ENCODE measurements at regions not wholly inside any gene's neighbourhood (a gene's known extent, or its start where the extent isn't known, plus 50 kb on each side); places are given as distances from the start of the nearest gene placed in this dataset.
A peak's percentile ranks its signal among the peaks of the same experiment; 100 is the strongest.

DNA sequence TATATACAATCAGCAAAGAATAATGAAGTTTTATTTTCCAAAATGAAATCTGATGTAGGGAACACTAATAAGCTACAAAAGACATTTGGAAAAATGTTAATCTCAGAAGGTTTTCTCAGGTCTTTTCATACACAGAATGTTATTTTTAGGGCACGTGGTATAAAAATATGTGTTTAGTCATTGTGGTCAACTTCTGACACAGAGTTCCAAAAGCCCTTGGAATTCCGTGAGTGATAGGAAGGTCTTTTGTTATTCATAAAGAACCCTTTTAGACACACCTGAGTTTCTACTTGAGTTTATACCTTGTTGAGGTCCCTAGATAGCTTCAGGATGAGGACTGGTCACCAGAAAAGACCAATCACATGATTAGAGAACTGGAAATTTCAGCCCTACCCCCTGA, 277.6 kb upstream of the NCAM2 start:
- DNase-seq: no peak

DNA sequence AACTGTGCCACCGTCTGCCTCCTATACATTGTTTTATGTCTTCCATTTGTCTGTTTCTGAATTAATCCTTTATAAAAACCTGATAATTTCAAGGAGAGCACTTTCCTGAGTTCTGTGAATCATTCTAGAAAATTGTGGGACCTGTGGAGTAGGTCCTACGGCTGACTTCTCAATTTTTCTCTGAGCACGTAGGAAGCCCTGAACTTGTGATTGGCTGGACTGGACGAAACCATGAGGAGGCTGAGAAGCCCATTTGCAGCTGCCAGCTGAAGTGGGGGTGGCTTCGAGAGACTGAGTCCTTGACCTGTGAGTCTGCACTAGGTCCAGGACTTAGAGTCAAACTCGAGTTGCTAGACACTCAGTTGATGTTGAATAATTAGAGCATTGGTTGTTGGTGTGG, 277.1 kb upstream of the NCAM2 start:
- DNase-seq: no peak

DNA sequence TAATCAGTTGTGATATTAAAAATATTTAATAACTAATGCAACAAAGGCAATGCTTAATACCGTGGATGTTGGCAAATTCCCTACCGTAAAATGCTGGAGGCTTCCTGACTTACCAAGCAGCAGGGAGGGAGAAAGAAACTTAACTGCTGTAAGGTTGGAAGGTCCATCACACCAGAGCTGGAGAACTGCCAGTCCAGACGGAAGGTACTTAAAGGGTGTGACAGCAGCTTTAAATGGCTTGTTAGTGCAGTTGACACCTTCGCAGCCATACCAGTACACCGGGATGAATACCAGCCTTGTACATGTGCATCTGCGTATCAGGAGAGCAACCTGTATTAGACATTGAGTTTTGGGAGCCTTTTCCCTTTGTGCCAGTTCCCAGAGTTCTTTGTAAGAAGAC, 269.5 kb upstream of the NCAM2 start:
- DNase-seq: no peak

DNA sequence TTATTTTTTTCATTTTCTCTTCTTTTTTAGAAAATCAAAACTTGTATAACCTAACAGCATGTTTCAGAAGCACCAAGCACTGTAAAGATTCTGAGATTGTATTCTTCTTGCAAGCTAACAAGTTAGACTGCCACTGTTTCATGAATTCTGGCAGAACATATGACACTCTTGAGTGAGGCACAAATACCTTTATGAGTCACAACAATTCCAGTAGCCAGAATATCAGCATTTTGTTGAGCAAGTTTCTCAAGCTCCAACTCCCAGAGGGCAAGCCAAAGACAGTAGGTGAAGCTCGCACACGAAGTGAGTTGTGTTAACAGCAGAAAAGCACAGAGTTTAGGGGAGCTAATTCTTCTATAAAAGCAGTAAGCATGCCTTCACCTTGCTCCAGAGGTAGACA, 268.8 kb upstream of the NCAM2 start:
- DNase-seq: no peak

DNA sequence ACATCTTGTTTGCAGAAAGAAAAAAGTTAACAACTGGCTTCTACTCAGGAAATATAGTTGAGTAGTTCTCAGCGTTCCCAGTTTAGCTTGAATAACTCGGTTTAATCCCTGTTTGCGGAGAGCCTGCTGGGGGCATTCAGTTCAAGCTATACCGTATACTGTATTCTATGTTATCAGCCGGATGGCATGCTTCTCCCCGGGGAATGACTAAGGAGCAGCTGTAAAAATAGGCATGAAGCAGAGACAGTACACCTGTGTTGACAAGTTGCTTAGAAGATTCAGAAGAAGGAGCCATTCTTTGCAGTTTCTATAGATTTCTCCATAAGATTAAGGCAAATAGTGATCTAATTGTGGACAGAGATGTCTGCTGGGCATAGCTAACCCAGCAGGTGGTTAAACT, 267.8 kb upstream of the NCAM2 start:
- DNase-seq: no peak

DNA sequence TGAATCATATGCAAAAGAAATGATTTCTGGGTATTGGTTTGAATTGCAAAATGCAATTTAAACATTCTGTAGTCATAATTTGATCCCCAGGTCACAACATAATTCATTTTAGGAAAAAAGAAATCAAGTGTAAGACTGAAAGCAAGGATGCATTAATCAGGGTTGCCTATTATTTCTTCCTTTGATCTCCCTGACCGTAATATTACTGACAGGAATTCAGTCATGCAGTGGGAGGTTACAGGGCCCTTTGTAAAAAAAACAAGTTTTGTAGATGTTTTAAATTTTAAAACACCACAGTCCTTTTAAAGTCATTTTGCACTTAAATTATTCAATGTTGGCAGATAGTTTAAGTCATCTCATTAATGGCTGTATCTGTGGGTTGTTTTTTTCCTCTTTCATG, 263.0 kb upstream of the NCAM2 start:
- no peak for DNase-seq

DNA sequence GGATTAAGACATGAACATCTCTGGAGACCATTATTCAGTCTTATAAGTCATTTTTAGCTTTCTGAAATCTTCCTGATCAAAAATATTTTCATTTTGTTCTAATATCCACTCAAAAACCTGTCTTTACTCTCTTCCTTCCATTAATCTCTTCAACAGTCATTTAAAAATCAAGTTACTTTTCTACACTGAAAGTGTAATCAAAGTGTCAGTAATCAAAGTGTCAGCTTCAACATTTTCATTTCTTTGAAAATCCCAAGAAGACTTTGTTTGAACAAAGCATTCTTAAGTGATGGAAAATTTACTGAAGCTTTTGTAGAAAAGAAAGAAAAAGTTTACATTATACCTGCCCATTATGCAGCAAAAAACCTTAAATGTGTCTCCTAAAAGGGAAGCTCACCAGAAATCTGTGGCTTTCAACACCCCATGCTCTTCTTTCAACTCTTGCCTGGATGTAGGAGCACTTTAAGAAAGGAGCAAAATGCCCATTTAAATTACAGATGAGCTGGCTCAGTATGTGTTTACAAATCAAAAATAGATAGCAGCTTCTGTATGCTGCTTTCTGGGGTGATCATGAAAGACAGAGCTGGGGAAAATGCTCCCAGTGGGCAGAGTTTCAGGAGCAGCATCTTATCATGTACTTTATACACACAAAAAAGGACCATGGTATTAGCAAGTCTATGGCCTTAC, 260.8 kb upstream of the NCAM2 start:
- no peak for DNase-seq

DNA sequence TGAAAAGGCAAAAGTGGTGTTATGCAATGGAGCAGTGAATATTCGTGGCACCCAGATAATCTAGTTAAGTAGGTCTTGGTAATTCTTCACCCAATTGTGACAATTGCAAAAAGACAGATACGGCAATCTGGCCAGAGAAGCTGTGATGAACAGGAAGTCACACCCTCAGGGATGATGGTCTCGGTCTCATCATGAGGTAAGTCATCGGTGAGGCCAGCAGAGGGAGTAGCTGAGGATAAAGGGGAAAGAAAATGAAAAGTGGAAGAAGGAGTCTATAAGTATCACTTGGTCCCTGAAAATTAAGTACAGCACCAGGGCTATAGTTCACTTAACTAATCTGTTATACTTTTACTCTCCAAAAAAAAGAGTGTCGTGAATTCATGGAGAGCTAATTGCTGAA, 258.8 kb upstream of the NCAM2 start:
- no peak for DNase-seq

DNA sequence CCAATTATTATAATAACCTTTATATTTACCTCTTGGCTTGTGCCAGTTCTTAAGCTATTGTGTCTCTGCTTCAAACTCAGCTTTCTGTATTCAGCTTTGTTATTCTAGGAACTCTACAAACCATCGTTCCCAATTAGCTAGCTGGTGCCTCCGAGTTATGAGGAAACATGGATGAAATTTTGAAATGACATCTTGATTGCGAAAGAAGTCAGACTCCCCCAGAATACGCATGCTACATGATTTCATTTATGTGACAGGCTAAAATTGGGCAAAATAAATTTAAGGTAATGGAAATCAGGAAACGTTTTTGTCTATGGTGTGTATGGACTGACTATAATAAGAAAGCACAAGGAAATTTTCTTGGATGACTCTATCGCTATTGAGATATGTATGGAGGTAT, 256.8 kb upstream of the NCAM2 start:
- no peak for DNase-seq

DNA sequence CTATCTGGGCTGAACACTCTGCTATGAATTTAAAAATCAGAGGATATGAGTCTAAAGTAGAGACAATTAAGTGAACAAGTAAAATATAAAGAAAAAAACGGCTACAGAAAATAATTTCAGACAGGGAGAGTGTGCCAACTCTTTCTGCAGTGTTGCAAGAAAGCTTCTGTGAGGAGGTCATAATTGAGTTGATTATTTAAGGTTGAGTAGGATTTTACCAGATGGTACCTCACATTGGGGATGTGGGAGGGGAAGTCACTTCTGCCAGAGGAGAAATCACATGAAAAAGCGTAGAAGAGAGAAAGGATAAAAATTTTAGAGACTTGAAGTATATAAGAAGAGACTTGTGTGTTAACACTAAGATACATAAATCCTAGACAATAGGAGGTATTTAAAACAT, 238.0 kb upstream of the NCAM2 start:
- DNase-seq: no peak

DNA sequence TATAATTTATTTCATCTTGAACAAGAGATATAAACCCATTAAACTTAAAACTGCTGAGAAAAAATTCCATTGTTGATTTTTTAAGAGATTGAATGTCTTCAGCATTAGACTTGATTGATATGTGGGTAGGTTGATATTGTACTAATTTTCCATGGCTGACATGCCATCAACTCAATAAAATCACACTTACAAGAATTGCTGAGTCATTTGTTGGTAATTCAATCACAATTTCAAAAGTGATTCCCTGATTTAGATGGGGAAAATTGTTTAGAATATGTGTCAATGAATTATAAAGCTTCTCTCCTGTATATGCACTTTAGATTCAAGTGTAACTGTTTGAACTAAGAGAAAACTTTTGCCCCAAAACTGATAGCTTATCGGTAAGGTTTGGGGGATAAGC, 223.5 kb upstream of the NCAM2 start:
- DNase-seq: no peak

DNA sequence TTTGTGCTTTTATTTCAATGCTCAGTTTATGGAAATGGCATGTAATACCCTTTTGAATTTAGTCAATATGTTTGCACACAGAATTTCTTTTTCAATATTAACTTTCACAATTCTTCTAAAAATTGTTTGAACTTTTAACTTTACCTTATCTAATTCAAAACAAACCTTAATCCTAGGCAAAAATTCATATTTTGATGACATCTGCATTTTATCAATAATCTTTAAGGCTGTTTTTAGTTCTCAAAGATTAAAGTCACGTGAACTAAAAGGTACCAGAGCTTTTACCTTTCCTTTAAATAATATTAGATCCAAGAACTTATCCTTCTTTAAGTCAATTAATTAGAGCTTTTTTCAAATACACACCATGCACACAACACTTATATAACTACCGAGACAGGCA, 218.9 kb upstream of the NCAM2 start:
- DNase-seq: no peak

DNA sequence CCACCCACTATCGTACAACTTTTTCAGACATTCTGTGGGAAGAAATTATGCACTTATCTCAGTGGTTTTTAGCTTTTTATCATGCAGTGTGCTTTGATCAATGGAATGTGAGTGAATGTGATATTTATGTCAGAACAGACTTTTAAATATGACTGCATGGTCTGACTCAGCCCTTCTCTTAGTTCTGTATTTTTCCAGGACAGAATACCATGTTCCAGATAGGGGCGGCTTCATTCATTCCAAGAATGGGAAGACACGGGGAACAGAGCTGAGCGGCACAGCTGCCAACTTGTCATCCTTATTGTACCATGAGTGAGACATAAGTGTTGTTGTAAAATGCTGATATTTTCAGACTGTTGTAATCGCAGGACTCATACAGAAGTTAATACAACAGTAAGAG, 214.6 kb upstream of the NCAM2 start:
- DNase-seq: no peak

DNA sequence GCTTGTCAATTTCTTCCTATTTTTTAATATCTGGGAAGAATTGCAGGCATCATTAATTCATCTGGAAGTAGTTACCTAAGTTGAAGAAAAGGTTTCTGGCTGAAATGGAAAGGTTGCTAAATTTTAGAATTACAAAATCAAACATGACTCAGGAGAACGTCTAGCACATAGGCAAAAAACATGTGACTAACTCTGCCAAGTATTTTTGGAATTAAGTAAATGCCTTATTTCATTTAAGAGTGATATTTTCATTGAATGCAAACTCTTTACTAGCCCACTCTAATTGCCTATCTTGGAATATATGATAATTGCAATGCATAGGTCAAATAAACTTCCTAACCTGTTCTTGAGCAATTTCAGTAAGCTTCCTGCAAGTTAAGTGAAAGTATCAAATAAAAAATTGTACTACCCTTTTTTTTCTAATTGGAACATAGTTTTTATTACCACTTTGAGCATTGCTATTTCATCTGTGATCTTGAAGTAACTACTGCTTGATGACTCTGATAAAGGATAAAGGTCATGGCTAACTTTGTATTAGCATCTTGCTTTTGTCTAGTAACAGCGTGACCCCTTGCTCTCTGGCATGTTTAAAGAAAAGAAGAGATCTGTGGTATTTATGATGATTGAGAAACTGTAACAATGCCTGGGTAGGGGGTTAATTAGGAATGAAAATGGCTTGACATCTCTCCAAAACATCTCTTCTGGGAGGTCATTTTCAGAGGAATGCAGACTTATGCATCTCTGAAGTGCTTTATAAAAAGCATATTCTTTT, 208.3 kb upstream of the NCAM2 start:
- no peak for DNase-seq

DNA sequence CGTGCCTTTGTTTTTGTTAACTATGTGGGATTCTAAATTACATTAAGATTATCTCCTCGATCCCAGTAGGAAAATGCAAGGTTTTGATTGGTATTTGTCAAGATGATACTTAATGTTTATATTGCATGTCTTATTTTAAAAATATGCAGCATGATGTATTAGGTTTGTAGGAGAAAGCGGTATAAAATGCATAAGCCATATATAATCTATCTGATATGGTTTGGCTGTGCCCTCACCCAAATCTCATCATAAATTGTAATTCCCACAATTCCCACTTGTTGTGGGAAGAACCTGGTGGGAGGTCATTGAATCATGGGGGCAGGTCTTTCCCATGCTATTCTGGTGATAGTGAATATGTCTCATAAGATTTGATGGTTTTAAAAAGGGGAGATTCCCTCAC, 198.1 kb upstream of the NCAM2 start:
- no peak for DNase-seq

DNA sequence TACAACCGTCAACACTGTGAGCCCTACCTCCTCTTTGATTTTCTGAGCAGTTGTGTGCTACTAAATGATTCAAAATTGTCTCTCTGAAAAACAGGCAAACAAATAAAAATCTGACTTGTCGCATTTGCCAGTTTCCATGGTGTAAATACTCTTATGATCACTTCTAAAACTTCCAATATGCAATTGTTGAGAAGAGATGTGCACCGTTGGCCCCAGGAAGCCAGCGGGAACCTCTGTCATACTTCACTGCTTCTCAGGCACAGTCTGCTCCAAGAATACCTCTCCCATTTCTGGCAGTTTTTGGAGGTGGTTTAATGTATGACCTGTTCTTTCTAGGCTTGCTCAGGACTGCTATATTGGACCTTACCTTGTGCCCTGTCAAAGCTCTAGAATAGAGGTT, 196.0 kb upstream of the NCAM2 start:
- DNase-seq: no peak

DNA sequence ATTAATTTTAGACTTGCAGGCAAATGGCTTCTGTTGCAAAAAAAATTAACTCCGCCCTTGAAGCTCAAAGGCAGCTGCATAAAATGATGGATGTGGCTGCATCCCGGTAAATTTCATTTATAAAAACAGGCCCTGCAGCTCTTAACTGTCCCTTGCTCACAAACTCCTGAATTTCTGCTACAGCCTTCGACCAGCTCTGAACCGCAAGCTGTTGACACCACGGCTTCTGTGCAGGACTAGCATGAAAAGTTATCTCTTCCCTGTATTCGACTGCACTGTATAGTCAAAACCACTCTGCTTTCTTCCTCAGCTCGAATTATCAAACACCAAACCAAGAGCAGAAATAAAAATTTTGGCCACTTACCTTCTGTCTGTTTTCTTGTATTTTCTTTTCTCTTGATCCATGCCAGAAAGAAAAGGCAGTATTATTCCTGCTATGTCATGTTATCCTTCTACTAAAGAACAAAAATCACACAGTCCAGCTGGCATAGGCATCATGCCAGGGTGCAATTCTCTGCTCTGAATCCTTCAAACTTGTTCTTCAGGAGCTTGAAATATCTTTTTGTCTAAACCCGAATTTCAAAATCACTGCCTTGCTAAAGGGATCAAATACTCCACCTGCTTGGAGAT, 195.5 kb upstream of the NCAM2 start:
- no peak for DNase-seq

DNA sequence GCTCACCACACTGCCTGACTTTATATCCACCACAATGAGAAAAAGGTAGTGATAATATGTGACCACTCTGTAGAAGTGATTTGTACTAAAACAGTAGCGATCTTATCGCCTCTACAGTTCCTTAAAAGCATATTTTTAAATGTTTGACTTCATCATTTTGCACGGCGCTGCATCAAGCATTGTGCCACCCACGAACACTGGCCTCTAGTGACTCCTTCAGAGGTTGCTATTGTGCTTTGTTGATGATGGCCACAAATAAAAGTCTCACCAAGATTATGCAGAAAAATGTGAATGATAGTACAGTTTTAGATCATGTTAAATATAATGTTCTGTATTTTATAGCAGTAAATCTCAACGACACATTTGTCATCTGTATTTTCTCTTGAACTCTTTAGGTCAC, 186.5 kb upstream of the NCAM2 start:
- DNase-seq: no peak

DNA sequence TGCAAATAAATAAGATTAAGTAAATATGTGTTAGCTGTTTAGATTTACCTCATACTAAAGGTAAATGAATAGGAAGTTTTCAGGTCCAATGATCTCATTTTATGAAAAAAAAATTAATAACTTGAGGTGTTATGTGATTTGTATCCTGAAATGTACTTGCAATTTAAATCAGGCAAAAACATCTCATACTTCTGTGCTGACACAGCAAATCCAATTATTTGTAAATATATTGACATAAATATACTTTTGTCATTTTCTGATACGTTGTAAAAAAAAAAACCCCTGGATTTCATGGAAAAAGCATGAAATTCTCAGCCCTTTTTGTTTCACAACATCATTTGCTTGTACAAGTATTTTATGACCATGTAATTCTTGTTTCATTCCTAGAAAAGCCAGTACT, 184.1 kb upstream of the NCAM2 start:
- DNase-seq: no peak

DNA sequence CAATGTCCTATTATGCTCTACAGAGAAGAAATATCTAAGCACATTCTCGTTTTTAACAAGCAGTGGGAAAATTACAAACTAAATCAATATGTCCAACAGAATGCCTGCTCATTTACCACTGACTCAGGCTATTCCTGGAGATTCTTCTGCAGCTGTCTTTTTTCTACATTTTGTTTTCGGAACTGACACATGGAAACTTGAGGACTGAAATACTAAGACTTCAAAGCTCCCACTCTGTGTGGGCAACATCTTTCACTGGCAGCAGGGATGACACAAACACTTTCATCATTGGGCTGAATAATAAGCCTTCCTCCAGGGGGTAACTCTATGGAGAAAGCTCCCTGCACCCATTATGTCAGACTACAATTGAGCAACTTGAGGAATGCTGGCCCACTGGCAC, 175.5 kb upstream of the NCAM2 start:
- no peak for DNase-seq

DNA sequence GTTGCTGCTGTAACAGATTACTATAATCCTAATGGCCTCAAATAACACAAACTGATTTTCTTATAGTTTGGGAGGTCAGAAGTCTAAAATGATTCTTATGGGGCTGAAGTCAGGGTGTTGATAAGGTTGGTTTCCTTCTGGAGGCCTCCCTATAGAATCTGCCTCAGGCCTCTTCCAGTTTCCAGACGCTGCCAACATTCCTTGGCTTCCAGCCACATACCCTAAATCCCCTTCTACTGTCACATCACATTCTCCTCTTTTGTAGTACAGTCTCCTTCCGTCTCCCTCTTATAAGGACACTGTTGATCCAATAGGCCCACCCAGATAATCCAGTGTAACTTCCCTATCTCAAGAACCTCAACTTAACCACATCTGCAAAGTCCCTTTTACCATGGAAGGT, 145.3 kb upstream of the NCAM2 start:
- no peak for DNase-seq

DNA sequence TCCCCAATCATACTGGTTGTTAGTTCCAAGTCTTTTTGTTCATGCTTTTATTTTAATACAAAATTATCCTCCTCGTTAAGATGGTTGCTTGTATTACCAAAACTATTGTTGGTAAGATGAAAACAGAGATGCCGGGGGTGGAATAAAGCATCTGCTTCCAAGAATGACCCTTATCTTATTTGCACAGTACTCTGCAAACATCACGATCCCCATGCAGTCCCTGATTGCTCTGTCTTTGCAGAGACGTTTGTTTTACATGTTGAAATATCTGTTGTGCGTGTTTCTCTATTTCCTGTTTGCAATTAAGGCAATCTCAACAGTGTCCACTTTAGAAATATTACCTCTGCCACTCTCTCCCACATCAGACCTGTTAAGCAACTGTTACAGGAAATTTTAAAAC, 141.3 kb upstream of the NCAM2 start:
- DNase-seq: peak; percentile 93

DNA sequence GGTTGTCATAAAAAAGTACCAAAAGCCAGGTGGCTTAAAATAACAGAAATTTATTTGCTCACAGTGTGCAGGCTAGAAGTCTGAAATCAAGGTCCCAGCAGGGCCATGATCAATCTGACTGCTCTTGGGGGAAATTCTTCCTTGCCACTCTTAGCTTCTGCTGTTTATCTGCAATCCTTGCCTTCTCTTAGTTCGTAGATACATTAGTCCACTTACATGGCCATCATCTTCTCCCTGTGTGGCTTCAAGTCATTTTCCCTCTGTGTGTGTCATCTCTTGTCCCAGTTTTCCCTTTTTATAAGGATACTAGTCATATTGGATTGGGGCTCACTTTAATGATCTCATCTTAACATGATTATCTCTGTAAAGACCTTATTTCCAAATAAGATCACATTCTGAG, 124.0 kb upstream of the NCAM2 start:
- DNase-seq: no peak

DNA sequence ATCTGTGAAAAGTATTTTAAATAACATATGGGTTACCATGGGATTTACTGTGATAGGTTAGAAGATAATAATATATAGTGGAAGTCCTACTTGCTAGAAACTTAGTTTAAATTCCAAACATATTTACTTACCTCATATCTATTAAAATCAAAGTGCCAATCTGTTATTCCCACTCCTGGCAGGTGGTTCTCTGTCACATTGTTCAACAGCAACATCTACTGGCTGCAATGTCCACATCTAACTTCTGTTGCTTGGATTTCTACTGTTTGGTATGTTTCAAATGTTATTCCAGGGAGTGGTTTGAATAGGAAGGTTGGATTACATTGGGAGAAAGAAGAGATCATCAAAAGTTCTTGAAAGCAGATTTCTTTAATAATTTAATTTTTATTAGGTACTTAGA, 122.5 kb upstream of the NCAM2 start:
- DNase-seq: peak; percentile 57

DNA sequence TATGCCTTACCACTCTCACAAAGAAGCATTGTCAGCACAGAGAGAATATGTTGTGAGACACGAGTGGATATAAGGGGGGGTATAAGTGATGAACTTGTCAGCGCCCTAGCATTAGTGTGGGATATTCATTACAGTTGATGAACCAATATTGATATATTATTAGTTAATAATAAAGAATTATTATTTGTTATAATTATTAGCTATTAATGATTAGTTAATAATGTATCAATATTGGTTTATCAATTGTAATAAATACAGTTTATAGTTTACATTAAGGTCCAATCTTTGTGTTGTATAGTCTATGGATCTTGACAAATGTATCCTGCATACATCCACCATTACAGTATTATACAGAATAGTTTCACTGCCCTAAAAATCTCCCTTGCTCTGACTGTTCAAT, 120.2 kb upstream of the NCAM2 start:
- DNase-seq: no peak

Data from NCI-H1092 treated with DMSO at 0.1 percent for 48 hours (cell line).